GM21515 (cell line): ENCODE measurements at regions not wholly inside any gene's neighbourhood (a gene's known extent, or its start where the extent isn't known, plus 50 kb on each side); places are given as distances from the start of the nearest gene placed in this dataset.

Source experiments
- ATAC-seq: cut with Tn5 transposase; IDR thresholded peaks from one replicate; pipeline ENCODE4 v1.9.1; 2021; ENCODE audit not compliant: unreplicated experiment

DNA sequence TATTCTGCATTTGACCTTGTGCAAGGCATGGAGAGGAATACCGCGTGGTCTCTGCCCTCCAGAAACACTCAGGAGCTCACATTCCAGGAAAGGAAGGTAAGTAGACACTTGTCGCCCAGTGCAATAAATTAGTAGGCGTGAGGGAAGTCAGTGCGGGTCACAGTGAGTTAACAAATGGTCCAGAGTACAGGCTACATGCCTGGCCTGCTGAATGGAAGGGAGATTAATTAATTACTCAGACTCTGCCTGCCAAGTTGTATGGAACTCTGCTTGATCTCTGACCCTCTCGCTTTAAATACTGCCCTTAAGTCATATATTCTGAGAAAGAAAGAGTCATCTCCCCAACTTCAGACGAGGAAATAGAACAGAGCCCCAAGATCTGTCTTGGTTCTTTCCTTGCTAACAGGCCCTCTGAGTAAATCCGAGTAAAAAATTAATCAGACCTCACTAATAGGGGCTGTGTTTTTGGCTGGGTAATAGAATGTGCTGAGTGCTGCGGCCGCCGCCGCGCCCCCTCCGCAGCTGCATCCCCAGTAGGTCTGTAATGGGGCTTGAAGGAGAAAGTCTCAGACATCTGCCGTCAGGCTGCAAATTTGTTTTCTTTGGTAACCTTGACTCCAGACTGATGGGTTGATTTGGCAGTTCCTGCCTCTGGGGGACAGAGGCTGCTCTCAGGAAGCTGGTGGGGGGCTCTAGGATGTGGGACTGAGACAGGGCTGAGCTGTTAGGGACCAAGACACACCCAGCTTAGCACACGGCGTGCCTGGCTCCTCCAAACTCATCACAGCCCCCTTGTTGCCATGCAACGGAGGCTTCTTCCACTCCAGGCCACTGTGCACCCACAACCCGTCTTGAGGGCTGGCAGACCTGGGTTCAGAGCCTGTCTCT is 144.4 kb downstream of the NSG2 start:
- no peak for ATAC-seq

DNA sequence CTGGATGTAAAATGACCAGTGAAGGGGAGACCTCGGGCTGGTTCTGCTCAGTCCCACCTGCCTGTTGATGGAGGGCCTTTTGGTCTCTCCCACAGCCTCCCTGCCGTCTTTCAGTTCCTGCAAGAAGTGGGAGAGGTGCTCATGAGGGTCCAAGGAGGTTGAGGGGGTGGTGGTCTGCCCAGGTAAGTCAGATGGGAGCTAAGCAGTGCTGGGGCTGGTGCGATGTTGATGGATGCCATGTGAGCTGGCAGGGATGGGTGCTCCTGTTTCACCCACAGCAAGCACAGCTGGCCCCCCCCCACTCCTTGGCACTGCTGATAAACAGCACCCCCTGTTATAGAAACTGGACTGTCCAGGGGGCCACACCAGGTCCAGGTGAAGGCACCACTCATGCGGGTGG is 145.6 kb downstream of the NSG2 start:
- ATAC-seq: no peak

DNA sequence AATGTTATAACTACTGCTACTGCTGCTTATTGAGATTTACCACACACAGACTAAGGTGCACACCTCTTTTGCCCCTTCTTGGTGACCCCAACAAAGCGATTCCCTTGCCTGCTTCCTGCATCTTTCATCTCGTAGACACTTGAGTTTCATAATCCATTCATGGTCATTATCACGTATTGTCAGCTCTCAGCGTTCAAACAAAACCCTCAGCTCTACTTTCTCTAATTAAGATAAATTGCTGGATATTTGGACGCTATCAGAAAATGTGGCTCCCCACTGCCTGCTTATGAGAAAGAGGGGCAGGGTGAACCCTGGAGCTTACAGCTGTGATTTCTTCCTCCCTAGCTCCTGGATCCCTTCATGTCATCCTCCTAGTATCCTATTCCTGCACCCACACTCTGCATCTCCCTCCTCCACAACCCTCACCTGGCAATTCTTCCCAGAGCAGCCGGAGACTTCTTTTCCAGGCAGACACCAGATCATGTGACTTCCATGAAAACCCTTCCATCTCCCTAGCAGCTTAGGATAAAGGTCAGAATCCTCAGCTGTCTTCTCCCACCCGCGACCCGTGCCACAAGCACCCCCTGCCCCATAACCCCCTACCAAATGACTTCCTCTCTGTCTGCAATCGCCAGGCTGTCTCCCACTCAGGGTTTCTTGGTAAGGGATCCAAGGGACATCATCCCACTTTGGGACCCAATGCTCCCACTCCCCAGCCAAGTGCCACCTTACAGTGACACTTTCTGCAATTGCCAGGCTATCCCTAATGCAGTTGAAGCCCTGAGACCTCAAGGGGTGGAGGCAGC is 146.5 kb downstream of the NSG2 start:
- no peak for ATAC-seq

DNA sequence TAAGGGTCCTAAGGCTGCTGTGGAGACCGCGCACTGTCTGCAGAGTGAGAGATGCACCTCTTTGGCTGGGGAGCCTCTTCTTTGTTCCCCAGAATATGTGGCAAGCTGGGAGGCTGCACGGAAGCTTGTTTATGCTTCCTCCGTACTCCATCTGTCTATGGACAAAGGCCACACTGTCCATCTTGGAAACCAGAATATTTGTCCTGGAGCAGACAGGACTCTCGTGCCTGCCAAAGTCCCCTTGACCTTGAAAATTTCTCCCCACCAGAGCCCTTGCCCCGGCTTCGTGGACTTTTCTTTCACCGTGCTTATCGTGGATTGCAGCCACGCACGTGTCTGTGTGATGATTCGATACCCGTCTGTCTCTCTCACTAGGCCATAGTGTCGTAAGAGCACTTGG is 147.4 kb downstream of the NSG2 start:
- ATAC-seq: no peak

DNA sequence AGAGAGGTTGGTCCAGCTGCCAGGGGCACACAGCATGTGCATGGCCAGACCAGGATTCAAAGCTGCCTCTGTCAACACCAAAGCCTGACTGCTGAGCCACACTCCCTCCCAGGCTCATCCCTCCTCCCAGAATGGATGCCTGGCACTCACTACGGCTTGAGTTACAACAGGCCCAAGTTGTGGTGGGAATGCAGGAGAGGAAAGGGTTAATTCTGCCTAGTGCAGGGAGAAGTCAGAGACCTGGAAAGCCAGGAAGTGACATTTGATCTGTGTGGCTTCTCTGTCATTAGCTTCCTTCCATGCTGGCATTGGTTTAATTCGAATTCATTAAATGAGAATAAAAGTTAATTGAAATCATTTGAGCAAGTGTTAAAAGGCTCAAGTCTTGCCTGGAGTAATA is 150.0 kb downstream of the NSG2 start:
- no peak for ATAC-seq

DNA sequence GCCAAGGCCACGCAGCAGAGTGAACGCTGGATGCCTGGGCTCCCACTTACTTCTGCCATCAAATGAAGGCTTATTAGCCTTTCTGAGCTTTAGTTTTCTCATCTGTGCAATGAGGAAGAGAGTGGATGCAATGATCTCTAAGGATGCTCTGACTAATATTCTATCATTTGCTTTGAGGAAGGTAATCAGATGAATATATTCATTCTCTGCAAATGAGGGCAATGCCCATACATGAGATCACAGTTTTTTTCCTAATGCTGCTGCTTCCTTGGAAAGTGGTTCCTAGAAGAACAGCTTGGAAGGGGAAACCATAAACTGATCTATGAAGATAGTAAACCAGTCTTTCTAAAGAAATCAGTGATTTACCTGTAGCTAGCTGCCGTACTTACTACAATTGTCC is 152.4 kb downstream of the NSG2 start:
- no peak for ATAC-seq

DNA sequence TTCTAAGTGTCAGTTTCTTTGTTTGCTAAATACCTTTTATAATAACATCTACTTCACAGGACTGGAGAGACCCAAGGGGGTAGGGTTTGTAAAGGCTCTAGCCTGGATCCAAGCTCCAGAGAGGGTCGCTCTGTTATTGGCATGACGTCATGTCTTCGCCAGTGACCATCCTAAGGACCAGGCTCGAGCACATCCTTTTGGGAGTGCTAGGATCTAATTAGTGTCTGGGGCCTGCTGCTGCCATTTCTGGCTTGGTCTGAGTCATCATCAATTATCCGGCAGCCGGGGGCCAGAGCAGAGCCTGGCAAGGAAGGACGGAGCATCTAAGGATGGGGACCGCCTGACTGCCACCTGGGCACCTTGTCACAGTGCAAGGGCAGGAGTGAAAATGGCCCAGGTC is 153.0 kb downstream of the NSG2 start:
- no peak for ATAC-seq

DNA sequence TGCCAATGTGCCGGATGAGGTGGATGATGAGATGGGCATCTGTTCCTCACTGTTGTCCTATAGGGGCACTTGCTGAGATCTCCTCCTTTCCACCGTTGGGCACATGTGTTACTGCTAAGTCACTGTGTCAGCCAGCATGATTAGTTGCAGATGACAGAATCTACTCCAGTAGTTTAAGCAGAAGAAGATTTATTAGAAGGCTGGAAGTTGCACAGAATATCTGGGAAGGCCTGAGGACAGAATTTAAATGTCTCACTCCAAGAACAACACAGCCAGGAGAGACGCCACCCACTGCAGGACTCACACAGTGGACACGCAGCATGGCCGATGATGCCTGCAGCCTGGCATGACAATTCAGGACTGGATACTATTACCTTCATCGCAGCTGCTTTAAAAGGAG is 157.5 kb downstream of the NSG2 start:
- ATAC-seq: no peak

DNA sequence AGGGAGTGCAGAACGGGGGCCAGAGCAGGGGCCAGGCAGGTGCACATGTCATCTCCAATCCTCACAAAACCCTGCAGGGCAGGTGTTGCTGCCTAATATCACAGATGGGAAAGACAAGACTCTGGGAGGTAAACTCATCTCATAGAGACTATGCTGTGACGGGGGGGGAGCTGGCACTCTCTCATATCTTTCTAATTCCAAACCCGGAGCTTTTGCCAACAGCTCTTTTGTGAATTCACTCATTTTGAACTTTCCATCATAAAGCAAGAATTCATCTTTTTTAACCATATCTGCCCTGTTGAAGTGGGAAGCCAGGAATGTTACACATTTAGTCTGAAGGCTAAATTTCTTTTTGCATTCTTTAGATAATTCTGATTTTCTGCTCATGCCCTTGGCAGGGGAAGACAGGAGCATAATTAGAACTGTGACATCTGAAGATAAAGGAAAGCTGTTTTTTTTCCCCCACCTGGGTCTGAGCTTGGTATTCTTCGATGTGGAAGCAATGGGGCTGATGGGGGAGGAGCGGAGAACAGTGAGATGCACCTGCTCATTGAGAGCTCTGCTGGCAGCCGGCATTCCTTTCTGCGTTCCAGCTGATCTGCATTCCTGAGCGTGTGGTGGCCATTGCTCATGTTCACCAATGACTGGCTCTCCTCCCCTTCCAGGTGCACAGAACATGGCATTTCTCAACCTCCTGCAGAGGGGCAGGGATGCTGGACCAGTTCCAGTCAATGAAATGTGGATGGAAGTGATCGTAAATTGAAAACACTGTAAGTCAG is 159.2 kb downstream of the NSG2 start:
- no peak for ATAC-seq

DNA sequence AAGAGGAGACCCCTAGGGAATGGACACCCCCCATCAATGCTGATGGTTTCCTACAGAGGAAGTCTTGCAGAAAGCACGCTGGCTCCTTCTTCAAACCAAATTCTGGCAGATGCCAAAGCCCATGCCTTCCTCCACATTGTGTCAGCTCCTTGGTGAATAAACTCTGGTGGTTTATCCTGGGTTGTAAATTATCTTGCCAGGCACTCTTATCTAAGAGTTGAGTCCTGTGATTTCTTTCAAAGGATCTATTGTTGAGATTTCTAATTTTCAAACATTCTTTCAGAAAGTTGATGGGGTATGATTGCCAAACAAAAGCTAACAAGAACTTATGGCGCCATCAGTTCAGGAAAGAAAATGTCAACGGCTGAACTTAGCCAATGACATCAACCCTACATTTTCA is 160.4 kb downstream of the NSG2 start:
- ATAC-seq: no peak

DNA sequence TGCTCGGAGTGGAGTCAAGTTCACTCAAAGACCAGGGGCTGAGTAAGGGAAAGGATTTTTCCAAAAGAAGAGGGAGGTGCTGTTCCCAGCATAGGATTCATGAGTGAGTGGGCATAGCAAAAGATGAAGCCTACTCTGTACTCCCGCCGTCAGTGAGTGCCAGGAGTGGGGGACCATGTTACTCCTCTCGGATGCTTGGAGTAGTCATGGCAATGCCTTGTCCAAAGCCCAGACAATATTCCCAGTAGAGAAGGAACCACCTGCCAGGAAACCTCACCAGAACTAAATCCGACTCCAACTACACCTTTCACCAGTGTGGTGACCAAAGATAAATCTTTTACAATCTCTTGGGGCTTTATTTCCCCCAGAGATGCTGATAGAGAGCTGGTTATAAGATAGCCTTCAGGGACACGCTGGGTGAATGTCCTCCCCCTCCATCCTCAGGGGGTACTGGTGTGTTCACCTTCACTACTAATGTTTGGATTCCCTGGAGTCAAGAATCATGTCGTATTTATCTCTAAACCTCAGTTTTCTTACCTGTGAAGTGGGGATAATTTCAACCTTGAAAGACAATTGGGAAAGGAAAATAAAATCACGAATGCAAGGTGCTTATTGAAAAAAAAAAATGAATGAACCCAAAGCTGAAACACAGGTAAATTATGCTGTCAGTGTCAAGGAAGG is 165.2 kb downstream of the NSG2 start:
- no peak for ATAC-seq

DNA sequence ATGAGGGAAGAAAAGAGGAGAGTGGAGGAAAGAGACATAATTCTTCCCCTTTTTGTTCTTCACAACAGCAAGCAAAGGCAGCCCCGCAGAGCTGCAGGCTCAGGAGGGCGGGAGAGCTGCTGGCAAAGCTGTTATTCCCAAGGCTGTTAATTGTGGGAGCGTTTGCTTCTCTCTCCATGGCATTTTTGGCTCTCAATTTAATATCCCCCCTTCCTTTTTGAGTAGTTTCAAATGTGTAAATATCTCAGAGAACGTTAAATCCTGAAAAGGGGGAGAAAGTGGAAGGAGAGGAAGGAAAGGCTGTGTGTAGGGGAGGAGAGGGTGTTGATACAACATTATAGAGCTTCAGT is 165.7 kb downstream of the NSG2 start:
- ATAC-seq: no peak

DNA sequence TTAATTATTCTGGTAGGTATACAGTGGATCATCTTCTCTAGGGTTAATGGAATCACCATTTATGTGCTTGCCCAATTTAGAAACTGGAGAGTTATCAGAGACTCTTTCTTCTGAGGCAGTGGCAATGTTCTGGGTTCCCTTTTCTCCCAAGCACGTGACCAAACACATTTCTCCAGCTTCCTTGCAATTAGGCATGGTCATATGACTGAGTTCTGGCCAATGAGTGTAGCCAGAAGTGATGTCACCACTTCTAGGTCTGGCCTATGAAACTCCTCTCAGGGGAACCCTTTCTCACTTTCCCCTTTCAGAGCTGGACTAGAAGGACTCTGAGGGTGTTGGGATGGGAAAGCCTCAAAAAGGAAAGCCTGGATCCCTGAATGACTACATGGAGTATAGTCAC is 172.0 kb downstream of the NSG2 start:
- no peak for ATAC-seq

DNA sequence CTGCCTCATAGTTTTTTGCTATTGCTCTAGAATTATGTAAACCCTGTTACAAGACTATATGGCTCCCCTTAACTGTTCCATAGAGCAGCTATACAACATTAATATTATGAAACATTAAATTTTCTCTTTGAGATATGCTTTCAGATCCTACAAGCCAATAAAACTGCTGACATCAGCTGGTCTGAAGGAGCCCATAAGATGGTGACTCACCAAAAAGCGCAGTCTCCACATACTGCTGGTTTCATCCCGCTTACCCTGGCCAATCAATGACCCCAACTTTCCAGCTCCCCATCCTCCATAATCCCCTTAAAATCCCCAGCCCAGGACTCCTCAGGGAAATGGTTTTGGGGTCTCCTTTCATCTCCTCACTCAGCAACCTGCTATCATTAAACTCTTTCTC is 172.7 kb downstream of the NSG2 start:
- ATAC-seq: no peak

DNA sequence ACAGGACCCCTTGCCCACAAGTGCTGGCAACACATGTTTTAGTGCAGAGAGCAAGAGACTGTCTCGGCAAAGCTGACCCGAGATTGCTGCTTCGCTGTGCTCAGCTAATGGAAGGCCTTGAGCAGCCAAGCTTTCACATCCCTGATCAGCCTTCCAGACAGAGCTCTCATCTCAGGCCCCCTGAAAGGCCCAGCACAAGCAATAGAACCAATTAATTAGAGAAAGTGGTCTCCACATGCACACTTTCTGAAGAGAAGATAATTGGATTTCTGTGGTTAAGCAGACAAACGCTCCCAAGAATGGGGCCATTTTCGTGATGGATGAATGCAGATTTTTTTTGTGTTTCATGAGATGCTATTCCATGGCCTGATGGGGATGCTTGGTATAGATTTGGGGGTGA is 174.9 kb downstream of the NSG2 start:
- no peak for ATAC-seq

DNA sequence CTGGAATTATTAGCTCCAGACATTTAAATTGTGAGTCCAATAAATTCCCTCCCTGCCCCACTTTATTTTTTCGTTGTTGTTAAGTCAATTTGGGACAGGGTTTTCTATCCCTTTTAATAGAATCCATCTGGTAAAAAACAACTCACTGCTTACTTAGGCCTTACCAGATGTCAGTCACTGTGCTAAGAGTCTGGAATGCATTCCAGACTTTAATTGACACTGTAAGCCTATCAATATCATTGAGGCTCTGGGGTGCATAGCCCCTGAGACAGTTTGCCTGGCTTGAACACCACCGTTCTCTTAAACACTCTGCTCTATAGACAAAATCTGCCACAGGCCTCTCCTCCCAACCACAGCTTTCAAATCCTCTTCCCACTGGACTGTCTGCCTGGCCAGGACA is 175.9 kb downstream of the NSG2 start:
- no peak for ATAC-seq

DNA sequence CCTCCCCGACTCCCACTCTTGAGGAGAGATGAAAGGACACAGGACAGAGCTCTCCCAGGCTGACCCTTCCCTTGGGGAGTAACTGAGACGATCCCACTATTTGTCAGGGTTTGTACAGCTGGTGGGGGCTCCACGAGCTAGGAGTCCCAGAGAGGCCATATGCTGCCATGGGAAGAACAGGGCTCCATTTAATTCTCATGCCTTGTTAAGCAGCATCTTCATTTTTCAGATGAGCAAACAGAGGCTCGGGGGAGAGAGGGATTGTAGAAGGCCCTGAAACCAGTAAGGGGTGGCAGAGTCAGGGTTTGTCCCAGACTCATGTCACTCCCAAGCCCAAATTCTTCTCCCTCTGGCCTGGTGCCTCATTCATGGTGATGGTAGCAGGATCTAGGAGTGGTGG is 176.4 kb downstream of the NSG2 start:
- no peak for ATAC-seq

DNA sequence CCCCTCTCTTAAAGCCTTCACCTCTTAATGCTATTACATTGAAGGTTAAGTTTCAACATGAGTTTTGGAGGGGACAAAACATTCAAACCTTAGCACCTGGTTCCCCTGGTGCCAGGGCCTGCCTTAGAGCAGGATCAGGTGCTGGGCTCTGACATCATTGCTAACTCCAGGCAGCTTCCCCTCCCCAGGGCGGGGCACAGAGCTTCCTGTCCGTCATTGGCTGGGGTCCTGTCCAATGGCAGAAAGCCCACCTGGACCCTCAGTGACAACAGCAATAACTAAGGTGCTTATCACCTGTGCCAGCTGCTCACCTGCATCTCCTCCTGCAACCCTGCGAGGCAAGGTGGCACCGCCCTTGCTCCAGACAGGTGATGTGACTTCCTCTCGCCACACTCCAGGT is 177.4 kb downstream of the NSG2 start:
- no peak for ATAC-seq

DNA sequence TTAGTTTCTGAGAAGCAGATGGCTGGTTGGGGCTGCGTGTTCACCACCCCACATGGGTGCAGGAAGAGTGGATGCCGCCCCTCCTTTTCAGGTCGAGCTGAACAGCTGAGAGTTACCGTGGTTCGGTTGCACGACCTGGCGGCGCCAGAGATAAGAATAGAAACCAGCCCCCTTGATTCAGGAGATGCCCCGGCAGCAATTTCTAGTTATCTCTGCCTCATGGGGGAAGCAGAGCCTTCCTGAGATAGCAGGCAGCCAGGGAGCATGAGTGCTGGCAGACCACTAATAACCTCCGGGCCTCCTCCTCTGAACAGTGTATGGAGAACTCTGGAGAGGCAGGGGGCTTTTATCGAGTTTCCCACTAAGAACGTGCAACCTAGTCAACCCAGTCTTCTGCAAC is 177.8 kb downstream of the NSG2 start:
- ATAC-seq: no peak

DNA sequence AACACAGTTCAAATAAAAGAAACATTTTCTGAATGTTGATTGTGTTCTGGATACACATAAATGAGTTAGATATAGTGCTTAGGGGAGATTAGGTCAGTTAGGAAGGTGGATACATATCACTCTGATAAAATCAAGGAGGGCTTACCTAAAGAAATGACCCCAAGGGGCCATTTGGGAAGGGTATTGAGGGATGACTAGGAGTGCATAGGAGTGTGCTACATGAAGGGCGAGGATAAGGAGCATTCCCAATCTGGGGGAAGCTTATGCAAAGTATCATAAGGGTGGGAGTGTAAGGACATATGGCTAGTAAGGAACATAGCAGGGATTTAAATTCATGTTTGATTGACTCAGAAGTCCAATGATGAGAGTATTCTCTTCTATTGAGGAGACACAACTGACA is 183.6 kb downstream of the NSG2 start:
- ATAC-seq: no peak
